NCI-H82 treated with DMSO at 0.1 percent for 48 hours (cell line): ENCODE measurements at regions not wholly inside any gene's neighbourhood (a gene's known extent, or its start where the extent isn't known, plus 50 kb on each side); places are given as distances from the start of the nearest gene placed in this dataset.
A peak's percentile ranks its signal among the peaks of the same experiment; 100 is the strongest.

Experiments
- DNase-seq: peaks from one replicate; lab custom pipeline; 2025; ENCODE audit not compliant: unreplicated experiment; lab: John Stamatoyannopoulos, UW

GRCh38 chr7:17680943-17681351 is 259.3 kb downstream of the SNX13 start:
- DNase-seq, result no peak

- DNase-seq, result no peak
Measured at GRCh38 chr7:17681965-17682364, 258.3 kb downstream of the SNX13 start.

- DNase-seq, result no peak
Measured at GRCh38 chr7:17682586-17682985, 257.7 kb downstream of the SNX13 start.

GRCh38 chr7:17685141-17685540 is 255.2 kb downstream of the SNX13 start:
- no peak for DNase-seq

GRCh38 chr7:17687361-17687760 is 252.9 kb downstream of the SNX13 start:
- no peak for DNase-seq

- no peak for DNase-seq
Measured at GRCh38 chr7:17689361-17689902, 250.9 kb downstream of the SNX13 start.

- no peak for DNase-seq
Measured at GRCh38 chr7:17690030-17690429, 250.3 kb downstream of the SNX13 start.

GRCh38 chr7:17696422-17696821 is 243.9 kb downstream of the SNX13 start:
- DNase-seq, result no peak

GRCh38 chr7:17697128-17697881 is 243.0 kb downstream of the SNX13 start:
- no peak for DNase-seq

GRCh38 chr7:17699696-17700095 is 240.6 kb downstream of the SNX13 start:
- no peak for DNase-seq

GRCh38 chr7:17700138-17700537 is 240.2 kb downstream of the SNX13 start:
- no peak for DNase-seq

- no peak for DNase-seq
Measured at GRCh38 chr7:17706275-17706674, 234.0 kb downstream of the SNX13 start.

GRCh38 chr7:17706734-17707133 is 233.6 kb downstream of the SNX13 start:
- peak; percentile 14 for DNase-seq

GRCh38 chr7:17709127-17709526 is 231.2 kb downstream of the SNX13 start:
- DNase-seq, result no peak

GRCh38 chr7:17709599-17709998 is 230.7 kb downstream of the SNX13 start:
- no peak for DNase-seq

GRCh38 chr7:17710312-17710711 is 230.0 kb downstream of the SNX13 start:
- no peak for DNase-seq

GRCh38 chr7:17713584-17713983 is 226.7 kb downstream of the SNX13 start:
- no peak for DNase-seq

GRCh38 chr7:17716816-17717215 is 223.5 kb downstream of the SNX13 start:
- DNase-seq, result no peak

- DNase-seq, result no peak
Measured at GRCh38 chr7:17719998-17720397, 220.3 kb downstream of the SNX13 start.

GRCh38 chr7:17721736-17722285 is 218.5 kb downstream of the SNX13 start:
- peak; percentile 35 for DNase-seq

GRCh38 chr7:17722798-17723197 is 217.5 kb downstream of the SNX13 start:
- DNase-seq, result no peak

- DNase-seq, result no peak
Measured at GRCh38 chr7:17725821-17726220, 214.5 kb downstream of the SNX13 start.

- DNase-seq, result no peak
Measured at GRCh38 chr7:17732083-17732482, 208.2 kb downstream of the SNX13 start.
